Esophagus squamous epithelium (tissue), 4 donors: ENCODE measurements at regions not wholly inside any gene's neighbourhood (a gene's known extent, or its start where the extent isn't known, plus 50 kb on each side); places are given as distances from the start of the nearest gene placed in this dataset.

Experiments
- CTCF ChIP-seq, 6 experiments: fragments of 450-650 bp in 4 of 6; fragments of 200-600 bp in 2 of 6; sonication (generic) in 2 of 6; IDR thresholded peaks; one replicate each; pipeline ENCODE4 v1.5.1; 2016 to 2019; ENCODE audit warnings: antibody characterized with exemption in 6 of 6, mild to moderate bottlenecking in 4 of 6, moderate library complexity in 4 of 6
- POLR2A ChIP-seq, 4 donors: fragments of 450-650 bp; IDR thresholded peaks; one replicate each; pipeline ENCODE4 v1.6.1; 2017; ENCODE audit warnings: antibody characterized with exemption in 4 of 4, mild to moderate bottlenecking in 4 of 4, moderate library complexity in 3 of 4

GRCh38 chr14:27536748-27537147 is 938.9 kb upstream of the NOVA1 start:
- no peak for TF ChIP-seq CTCF (IDR thresholded peaks at IDR 0.05)
- no peak for TF ChIP-seq POLR2A (IDR thresholded peaks at IDR 0.05)
